ENCODE measurements at regions not wholly inside any gene's neighbourhood (a gene's known extent, or its start where the extent isn't known, plus 50 kb on each side); places are given as distances from the start of the nearest gene placed in this dataset.

DNA sequence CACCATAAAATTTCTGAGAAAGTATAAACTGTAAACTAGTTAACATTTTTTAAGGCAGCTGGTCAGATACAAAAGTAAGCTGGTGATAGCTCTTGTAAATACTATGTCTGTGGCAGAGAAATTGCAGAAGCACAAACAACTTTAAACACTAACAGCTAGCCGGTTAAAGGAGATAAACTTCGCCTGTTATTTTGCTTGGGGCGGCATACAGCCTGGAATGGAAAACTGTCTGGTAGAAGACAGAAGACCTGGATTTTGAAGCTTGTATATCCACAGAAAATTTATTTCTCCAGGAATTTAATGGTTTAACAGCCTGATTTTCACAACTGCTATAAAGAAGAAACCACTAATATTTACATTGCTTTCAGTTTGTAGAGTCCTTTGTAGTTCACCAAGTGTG, 65.3 kb upstream of the FIBIN start:
- DNase-seq (ENCODE audit: extremely low read depth in 1 of 4, low spot score in 3 of 4) (no peak), ATAC-seq (no peak), FAIRE-seq (no peak)
- H3K9ac ChIP-seq (ENCODE audit: insufficient read depth in 1 of 2, low read depth in 2 of 2, low read length in 2 of 2): no peak overlapping the region
- BruUV-seq (replicated peaks): no TSS peak
- no peak overlapping the region for H2AFZ ChIP-seq (ENCODE audit: low read depth, low read length)
- ChIA-PET POLR2A (no interaction called here), CTCF (ENCODE audit: low intra/inter-chr PET ratio) (no interaction called here)
- H3K79me2 ChIP-seq (ENCODE audit: control insufficient read depth, insufficient read depth, low read length): no peaks in the 10 kb centered on the region
- H3K36me3 ChIP-seq (ENCODE audit: control insufficient read depth, insufficient read depth, low read length): no peaks in the 10 kb centered on the region
- no peaks in the 10 kb centered on the region for H3K9me3 ChIP-seq (replicated peaks; ENCODE audit: control insufficient read depth, insufficient read depth, low read depth, low read length)
- no peaks in the 10 kb centered on the region for H3K4me1 ChIP-seq (replicated peaks in 1 of 2; ENCODE audit: control insufficient read depth in 2 of 2, insufficient read depth in 2 of 2, low read length in 2 of 2)
- no peak overlapping the region for H3K4me3 ChIP-seq
- intact Hi-C loops (cut with micrococcal nuclease) (no loop called here), in situ Hi-C loops (cut with MboI) (no loop called here)
- H4K20me1 ChIP-seq (replicated peaks; ENCODE audit: control insufficient read depth, insufficient read depth, low read length): no peaks in the 10 kb centered on the region
- TF ChIP-seq ZNF57 (CRISPR knock-in tag; IDR thresholded peaks at IDR 0.05): no peak
- TF ChIP-seq SOX6 (IDR thresholded peaks at IDR 0.05): no peak
- no peak for TF ChIP-seq MXD1 (CRISPR knock-in tag; IDR thresholded peaks at IDR 0.05; ENCODE audit: borderline replicate concordance, poor library complexity, severe bottlenecking)
- TF ChIP-seq MYC (IDR thresholded peaks at IDR 0.05; ENCODE audit: low read depth, low read length): no peak
- TF ChIP-seq MYC (CRISPR knock-in tag; IDR thresholded peaks at IDR 0.05; ENCODE audit: borderline replicate concordance, low read depth): no peak
- no peak overlapping the region for H3K4me2 ChIP-seq (ENCODE audit: insufficient read depth, low read length)
- H3K9me1 ChIP-seq (ENCODE audit: control insufficient read depth, insufficient read depth, low read length): no peaks in the 10 kb centered on the region
- WGBS (ENCODE audit: insufficient coverage, low coverage, missing lambda C conversion rate): 0% methylated on average over 3 of the region's 3 CpGs
- H3K27me3 ChIP-seq (ENCODE audit: control insufficient read depth in 2 of 2, insufficient read depth in 2 of 2, low read length in 2 of 2): no peaks in the 10 kb centered on the region
- no peak overlapping the region for H3K27ac ChIP-seq (ENCODE audit: extremely low read depth, low read depth, low read length)

GRCh38 chr11:26929806-26930517, 64.0 kb upstream of the FIBIN start:
- no peaks in the 10 kb centered on the region for H3K36me3 ChIP-seq (ENCODE audit: control insufficient read depth, insufficient read depth, low read length)
- H3K79me2 ChIP-seq (ENCODE audit: control insufficient read depth, insufficient read depth, low read length): no peaks in the 10 kb centered on the region
- DNase-seq (ENCODE audit: extremely low read depth in 1 of 4, low spot score in 3 of 4) (no peak), FAIRE-seq (no peak), ATAC-seq (no peak)
- H3K9me1 ChIP-seq (ENCODE audit: control insufficient read depth, insufficient read depth, low read length): no peaks in the 10 kb centered on the region
- POLR2A ChIA-PET: no interaction called here
- no peak overlapping the region for H3K4me3 ChIP-seq
- no peaks in the 10 kb centered on the region for H3K27me3 ChIP-seq (ENCODE audit: control insufficient read depth in 2 of 2, insufficient read depth in 2 of 2, low read length in 2 of 2)
- whole genome bisulfite sequencing (ENCODE audit: insufficient coverage, low coverage, missing lambda C conversion rate): 2% methylated on average over 3 of the region's 3 CpGs
- intact Hi-C loops (cut with micrococcal nuclease) (no loop called here), in situ Hi-C loops (cut with MboI) (no loop called here)
- BruUV-seq (replicated peaks): no TSS peak
- H3K9ac ChIP-seq (ENCODE audit: insufficient read depth in 1 of 2, low read depth in 2 of 2, low read length in 2 of 2): no peak overlapping the region
- H3K27ac ChIP-seq (ENCODE audit: extremely low read depth, low read depth, low read length): no peak overlapping the region
- no peak for TF ChIP-seq POLR2G (IDR thresholded peaks at IDR 0.05; ENCODE audit: low read depth, low read length)
- no peaks in the 10 kb centered on the region for H3K9me3 ChIP-seq (replicated peaks; ENCODE audit: control insufficient read depth, insufficient read depth, low read depth, low read length)
- no peak overlapping the region for H2AFZ ChIP-seq (ENCODE audit: low read depth, low read length)
- CTCF ChIA-PET (ENCODE audit: low intra/inter-chr PET ratio): no interaction called here
- no peak overlapping the region for H3K4me2 ChIP-seq (ENCODE audit: insufficient read depth, low read length)
- no peaks in the 10 kb centered on the region for H4K20me1 ChIP-seq (replicated peaks; ENCODE audit: control insufficient read depth, insufficient read depth, low read length)
- H3K4me1 ChIP-seq (replicated peaks in 1 of 2; ENCODE audit: control insufficient read depth in 2 of 2, insufficient read depth in 2 of 2, low read length in 2 of 2): no peaks in the 10 kb centered on the region

Measured in K562 (cell line).